ENCODE measurements at regions not wholly inside any gene's neighbourhood (a gene's known extent, or its start where the extent isn't known, plus 50 kb on each side); places are given as distances from the start of the nearest gene placed in this dataset.

DNA sequence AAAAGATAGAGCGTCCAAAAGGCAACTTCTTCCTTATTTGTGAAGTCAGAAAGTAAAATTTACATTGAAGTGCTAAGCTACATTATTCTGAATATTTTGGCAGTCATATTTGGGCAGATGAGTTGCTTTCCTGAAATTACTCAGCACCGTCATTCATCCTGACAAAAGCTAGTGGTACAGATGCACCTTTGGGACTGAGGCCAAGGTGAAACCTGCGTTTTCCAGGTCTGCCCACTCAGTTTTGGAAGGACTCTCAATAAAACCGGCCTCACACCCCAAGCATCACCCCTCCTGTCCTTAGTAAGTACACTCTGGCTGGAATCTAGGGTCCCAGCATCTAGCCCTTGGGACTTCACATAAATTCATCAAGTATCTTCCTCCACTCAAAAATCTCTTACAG lies 187.5 kb downstream of the TM9SF2 start:
- Mint-ChIP-seq H3K27me3 (ENCODE audit: low read depth) (peaks cover 72% of the 10 kb centered on the region), H3K4me1 (peaks cover 76% of the 10 kb centered on the region), H3K9me3 (no peaks in the 10 kb centered on the region), H3K27ac (ENCODE audit: unreplicated experiment) (no peak overlapping the region), H3K36me3 (ENCODE audit: low read depth) (no peaks in the 10 kb centered on the region), H3K4me3 (no peak overlapping the region)
- TF ChIP-seq, protein P1, sequence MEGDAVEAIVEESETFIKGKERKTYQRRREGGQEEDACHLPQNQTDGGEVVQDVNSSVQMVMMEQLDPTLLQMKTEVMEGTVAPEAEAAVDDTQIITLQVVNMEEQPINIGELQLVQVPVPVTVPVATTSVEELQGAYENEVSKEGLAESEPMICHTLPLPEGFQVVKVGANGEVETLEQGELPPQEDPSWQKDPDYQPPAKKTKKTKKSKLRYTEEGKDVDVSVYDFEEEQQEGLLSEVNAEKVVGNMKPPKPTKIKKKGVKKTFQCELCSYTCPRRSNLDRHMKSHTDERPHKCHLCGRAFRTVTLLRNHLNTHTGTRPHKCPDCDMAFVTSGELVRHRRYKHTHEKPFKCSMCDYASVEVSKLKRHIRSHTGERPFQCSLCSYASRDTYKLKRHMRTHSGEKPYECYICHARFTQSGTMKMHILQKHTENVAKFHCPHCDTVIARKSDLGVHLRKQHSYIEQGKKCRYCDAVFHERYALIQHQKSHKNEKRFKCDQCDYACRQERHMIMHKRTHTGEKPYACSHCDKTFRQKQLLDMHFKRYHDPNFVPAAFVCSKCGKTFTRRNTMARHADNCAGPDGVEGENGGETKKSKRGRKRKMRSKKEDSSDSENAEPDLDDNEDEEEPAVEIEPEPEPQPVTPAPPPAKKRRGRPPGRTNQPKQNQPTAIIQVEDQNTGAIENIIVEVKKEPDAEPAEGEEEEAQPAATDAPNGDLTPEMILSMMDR (conservative IDR thresholded peaks at IDR 0.05) = no peak
- DNase-seq (ENCODE audit: low read depth, low spot score) = no peak

DNA sequence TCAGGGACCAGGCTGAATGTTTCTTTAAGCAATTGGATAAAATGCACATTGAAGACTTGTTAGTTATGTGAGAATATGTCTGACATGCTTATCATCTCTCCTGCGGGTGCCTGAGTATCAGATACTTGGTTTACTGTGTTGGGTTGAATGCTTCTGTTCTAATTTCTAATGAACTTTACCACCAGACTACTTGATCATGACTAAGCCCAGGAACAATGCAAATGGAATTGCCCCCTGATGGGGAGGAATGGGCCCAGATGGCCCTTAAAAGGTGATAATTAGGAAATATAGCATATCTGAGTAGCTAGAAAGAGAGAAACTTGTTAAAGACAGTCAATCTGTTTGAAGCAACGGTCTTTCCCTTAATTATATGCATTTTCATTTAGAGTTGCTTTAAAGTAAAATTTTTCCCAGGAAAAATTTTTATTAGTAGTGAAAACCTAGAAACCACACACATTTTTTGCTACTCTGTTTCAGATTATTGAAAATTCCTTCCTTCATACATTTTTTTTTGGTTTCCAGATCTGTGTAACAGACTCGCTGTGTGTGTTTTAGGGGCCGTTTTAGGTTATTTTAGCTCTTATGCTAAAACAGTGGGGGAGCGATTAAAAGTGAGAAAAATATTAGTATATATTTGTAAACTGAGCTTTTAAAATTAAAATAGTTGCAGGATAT lies 186.6 kb downstream of the TM9SF2 start:
- H3K4me1 Mint-ChIP-seq = peaks cover 67% of the 10 kb centered on the region
- H3K27me3 Mint-ChIP-seq (ENCODE audit: low read depth) = peaks cover 63% of the 10 kb centered on the region
- peak overlapping the region; percentile 10 for H3K27ac Mint-ChIP-seq (ENCODE audit: unreplicated experiment)
- no peak for DNase-seq (ENCODE audit: low read depth, low spot score)
- no peak overlapping the region for H3K4me3 Mint-ChIP-seq
- H3K36me3 Mint-ChIP-seq (ENCODE audit: low read depth) = no peaks in the 10 kb centered on the region
- TF ChIP-seq, protein P1 (conservative IDR thresholded peaks at IDR 0.05) = no peak
- H3K9me3 Mint-ChIP-seq = no peaks in the 10 kb centered on the region

DNA sequence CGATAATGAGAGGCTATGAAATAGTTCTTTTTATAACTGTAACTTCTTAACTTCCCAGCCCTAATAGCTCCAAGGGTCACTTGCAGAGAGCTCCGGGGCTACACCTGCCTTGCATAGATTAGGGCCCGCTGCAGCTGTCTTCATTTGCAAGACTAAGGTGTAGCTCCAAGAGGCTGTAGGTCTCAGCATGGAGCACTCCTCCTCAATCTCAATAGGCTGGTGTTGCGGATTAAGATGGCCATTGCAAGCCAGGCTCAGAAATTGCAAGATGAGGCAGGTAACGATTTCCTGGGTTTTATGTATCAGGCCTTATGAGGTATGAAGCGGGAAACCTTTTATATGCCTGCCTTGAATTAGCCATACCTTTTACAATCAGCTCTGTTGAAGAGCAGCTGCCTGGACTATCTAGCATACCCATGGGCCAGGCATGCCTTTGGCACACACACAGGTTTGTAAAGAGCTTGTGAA lies 185.7 kb downstream of the TM9SF2 start:
- Mint-ChIP-seq H3K4me1 (peaks cover 58% of the 10 kb centered on the region), H3K27ac (ENCODE audit: unreplicated experiment) (no peak overlapping the region), H3K4me3 (peak overlapping the region; percentile 6), H3K9me3 (no peaks in the 10 kb centered on the region), H3K36me3 (ENCODE audit: low read depth) (no peaks in the 10 kb centered on the region), H3K27me3 (ENCODE audit: low read depth) (peaks cover 54% of the 10 kb centered on the region)
- DNase-seq (ENCODE audit: low read depth, low spot score) = no peak
- TF ChIP-seq, protein P1 (conservative IDR thresholded peaks at IDR 0.05) = no peak

DNA sequence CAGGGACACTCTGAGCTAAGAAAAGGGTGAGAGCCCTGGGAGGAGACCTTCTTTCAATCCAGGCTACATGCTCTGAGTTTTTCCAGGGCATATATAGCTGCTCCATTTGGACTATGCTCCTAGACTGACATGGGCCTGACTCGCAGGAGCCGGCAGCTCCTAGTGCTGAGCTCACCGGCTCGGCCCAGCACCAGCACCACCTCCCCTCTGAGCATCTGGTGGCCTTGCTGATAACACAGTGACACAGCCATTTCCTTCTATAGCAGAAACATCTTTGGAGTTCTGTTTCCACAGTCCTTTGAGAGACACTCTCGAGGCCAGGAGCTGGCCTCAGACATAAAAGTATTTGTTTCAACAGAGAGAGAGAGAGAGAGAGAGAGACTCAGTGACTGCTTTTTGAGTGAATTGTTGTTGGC lies 184.9 kb downstream of the TM9SF2 start:
- no peak overlapping the region for H3K27ac Mint-ChIP-seq (ENCODE audit: unreplicated experiment)
- TF ChIP-seq, protein P1 (conservative IDR thresholded peaks at IDR 0.05) = no peak
- no peaks in the 10 kb centered on the region for H3K9me3 Mint-ChIP-seq
- H3K4me1 Mint-ChIP-seq = peaks cover 50% of the 10 kb centered on the region
- peaks cover 46% of the 10 kb centered on the region for H3K27me3 Mint-ChIP-seq (ENCODE audit: low read depth)
- no peak overlapping the region for H3K4me3 Mint-ChIP-seq
- H3K36me3 Mint-ChIP-seq (ENCODE audit: low read depth) = no peaks in the 10 kb centered on the region
- no peak for DNase-seq (ENCODE audit: low read depth, low spot score)

DNA sequence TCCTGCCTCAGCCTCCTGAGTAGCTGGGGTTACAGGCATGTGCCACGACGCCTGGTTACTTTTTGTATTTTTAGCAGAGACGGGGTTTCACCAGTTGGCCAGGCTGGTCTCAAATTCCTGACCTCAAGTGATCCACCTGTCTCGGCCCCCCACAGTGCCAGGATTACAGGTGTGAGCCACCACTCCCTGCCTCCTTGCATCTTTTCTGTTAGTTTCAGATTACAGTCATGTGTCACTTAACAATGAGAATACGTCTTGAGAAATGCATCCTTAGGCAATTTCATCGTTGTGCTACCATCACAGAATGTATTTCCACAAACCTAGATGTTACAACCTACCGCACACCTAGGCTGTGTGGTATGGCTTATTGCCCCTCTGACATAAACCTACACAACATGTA lies 180.4 kb downstream of the TM9SF2 start:
- Mint-ChIP-seq H3K4me3 (no peak overlapping the region), H3K9me3 (no peaks in the 10 kb centered on the region), H3K27ac (ENCODE audit: unreplicated experiment) (no peak overlapping the region), H3K27me3 (ENCODE audit: low read depth) (peaks cover 7% of the 10 kb centered on the region), H3K4me1 (peaks cover 15% of the 10 kb centered on the region), H3K36me3 (ENCODE audit: low read depth) (no peaks in the 10 kb centered on the region)
- TF ChIP-seq, protein P1 (conservative IDR thresholded peaks at IDR 0.05) = no peak
- no peak for DNase-seq (ENCODE audit: low read depth, low spot score)
